ENCODE measurements at regions not wholly inside any gene's neighbourhood (a gene's known extent, or its start where the extent isn't known, plus 50 kb on each side); places are given as distances from the start of the nearest gene placed in this dataset.

GRCh38 chr7:135842446-135843179 is 94.0 kb upstream of the FAM180A start:
- no peak overlapping the region for H3K27ac ChIP-seq
- no peak for FAIRE-seq
- 61 to 73% methylated on average over 2 of the region's 2 CpGs for WGBS, 2 donors

DNA sequence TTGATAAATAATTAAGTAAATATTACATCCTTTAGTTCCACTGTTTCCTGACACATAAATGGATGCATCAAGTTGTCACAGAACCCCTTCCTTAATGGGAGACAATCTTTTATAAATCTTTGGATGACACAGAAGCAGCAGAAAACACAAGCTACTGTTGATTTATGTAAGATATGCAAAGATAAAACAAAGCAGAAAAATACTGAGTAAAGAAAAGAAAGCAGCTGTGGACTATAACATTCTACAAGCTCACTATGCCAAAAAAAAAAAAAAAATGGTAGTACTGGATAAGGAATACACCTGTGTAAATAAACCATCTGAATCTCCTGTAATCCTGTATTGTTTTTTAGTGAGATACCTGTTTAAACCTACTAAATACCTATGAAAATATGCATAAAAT is 92.0 kb upstream of the FAM180A start:
- intact Hi-C loops (cut with DNase I), result no loop called here
- TF ChIP-seq, protein P1, sequence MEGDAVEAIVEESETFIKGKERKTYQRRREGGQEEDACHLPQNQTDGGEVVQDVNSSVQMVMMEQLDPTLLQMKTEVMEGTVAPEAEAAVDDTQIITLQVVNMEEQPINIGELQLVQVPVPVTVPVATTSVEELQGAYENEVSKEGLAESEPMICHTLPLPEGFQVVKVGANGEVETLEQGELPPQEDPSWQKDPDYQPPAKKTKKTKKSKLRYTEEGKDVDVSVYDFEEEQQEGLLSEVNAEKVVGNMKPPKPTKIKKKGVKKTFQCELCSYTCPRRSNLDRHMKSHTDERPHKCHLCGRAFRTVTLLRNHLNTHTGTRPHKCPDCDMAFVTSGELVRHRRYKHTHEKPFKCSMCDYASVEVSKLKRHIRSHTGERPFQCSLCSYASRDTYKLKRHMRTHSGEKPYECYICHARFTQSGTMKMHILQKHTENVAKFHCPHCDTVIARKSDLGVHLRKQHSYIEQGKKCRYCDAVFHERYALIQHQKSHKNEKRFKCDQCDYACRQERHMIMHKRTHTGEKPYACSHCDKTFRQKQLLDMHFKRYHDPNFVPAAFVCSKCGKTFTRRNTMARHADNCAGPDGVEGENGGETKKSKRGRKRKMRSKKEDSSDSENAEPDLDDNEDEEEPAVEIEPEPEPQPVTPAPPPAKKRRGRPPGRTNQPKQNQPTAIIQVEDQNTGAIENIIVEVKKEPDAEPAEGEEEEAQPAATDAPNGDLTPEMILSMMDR (IDR thresholded peaks at IDR 0.05), result no peak
- no peaks in the 10 kb centered on the region for H3K4me1 ChIP-seq
- H3K36me3 ChIP-seq, result no peaks in the 10 kb centered on the region
- no peak for ATAC-seq
- no peak overlapping the region for H3K27ac ChIP-seq
- no peak for DNase-seq
- no peaks in the 10 kb centered on the region for H3K9me3 ChIP-seq
- no peaks in the 10 kb centered on the region for H3K27me3 ChIP-seq
- FAIRE-seq, result no peak
- H3K4me3 ChIP-seq, result no peak overlapping the region

More at GRCh38 chr7:135842446-135843179, 94.0 kb upstream of the FAM180A start:
- Histone ChIP-seq H3K4me1 (no peaks in the 10 kb centered on the region), H3K27me3 (no peaks in the 10 kb centered on the region), H3K36me3 (no peaks in the 10 kb centered on the region), H3K9me3 (no peaks in the 10 kb centered on the region), H3K4me3 (no peak overlapping the region)
- TF ChIP-seq, protein P1 (IDR thresholded peaks at IDR 0.05), result no peak
- no peak for ATAC-seq
- no peak for DNase-seq
- intact Hi-C loops (cut with DNase I), result no loop called here

DNA sequence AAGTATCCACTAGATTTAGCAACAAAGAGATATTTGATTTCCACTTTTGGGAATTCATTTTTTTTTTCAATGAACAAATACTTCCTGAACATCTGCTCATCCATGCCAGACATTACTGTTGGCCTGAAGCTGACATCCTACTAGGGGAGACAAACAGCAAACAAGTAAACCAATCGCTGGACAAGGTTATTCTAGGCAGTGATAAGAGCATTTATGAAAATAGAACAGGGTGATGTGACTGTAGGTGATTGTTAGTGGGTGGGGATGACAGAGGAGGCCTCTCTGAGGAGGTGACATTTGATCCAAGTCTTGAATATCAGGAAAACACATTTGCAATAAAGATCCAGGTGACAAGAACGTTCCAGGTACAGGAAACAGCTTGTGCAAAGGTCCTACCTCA is 89.1 kb upstream of the FAM180A start:
- Histone ChIP-seq H3K36me3 (no peaks in the 10 kb centered on the region), H3K4me3 (no peak overlapping the region), H3K9me3 (no peaks in the 10 kb centered on the region), H3K27me3 (peaks cover 0 to 5% (median 0%) of the 10 kb centered on the region in 4 donors), H3K4me1 (no peaks in the 10 kb centered on the region), H3K27ac (no peak overlapping the region)
- ATAC-seq (no peak), DNase-seq (no peak), FAIRE-seq (no peak)
- TF ChIP-seq, protein P1 (IDR thresholded peaks at IDR 0.05), result no peak
- 30 to 39% methylated on average over 2 of the region's 2 CpGs for WGBS, 2 donors
- intact Hi-C loops (cut with DNase I), result no loop called here

GRCh38 chr7:135834266-135834665 is 85.7 kb upstream of the FAM180A start:
- 36 to 43% methylated on average over 8 of the region's 8 CpGs for WGBS, 2 donors
- intact Hi-C loops (cut with DNase I), result no loop called here
- ATAC-seq (no peak), DNase-seq (no peak), FAIRE-seq (no peak)
- H3K4me3 ChIP-seq, result no peak overlapping the region
- H3K27ac ChIP-seq, result no peak overlapping the region
- H3K4me1 ChIP-seq, result no peaks in the 10 kb centered on the region
- TF ChIP-seq, protein P1 (IDR thresholded peaks at IDR 0.05), result no peak
- no peaks in the 10 kb centered on the region for H3K9me3 ChIP-seq
- H3K27me3 ChIP-seq, result peaks cover 0 to 5% (median 0%) of the 10 kb centered on the region in 4 donors
- no peaks in the 10 kb centered on the region for H3K36me3 ChIP-seq

- Histone ChIP-seq H3K4me1 (no peaks in the 10 kb centered on the region), H3K27me3 (peaks cover 0 to 5% (median 0%) of the 10 kb centered on the region in 4 donors), H3K4me3 (no peak overlapping the region), H3K9me3 (no peaks in the 10 kb centered on the region), H3K36me3 (no peaks in the 10 kb centered on the region), H3K27ac (no peak overlapping the region)
- WGBS, 2 donors, result 41 to 42% methylated on average over 4 of the region's 4 CpGs
- TF ChIP-seq, protein P1 (IDR thresholded peaks at IDR 0.05), result no peak
- intact Hi-C loops (cut with DNase I), result no loop called here
- DNase-seq (no peak), FAIRE-seq (no peak), ATAC-seq (no peak)
Measured at GRCh38 chr7:135833642-135834041, 85.0 kb upstream of the FAM180A start.

Data from pancreas (tissue), 10 donors.